ENCODE measurements at regions not wholly inside any gene's neighbourhood (a gene's known extent, or its start where the extent isn't known, plus 50 kb on each side); places are given as distances from the start of the nearest gene placed in this dataset.

DNA sequence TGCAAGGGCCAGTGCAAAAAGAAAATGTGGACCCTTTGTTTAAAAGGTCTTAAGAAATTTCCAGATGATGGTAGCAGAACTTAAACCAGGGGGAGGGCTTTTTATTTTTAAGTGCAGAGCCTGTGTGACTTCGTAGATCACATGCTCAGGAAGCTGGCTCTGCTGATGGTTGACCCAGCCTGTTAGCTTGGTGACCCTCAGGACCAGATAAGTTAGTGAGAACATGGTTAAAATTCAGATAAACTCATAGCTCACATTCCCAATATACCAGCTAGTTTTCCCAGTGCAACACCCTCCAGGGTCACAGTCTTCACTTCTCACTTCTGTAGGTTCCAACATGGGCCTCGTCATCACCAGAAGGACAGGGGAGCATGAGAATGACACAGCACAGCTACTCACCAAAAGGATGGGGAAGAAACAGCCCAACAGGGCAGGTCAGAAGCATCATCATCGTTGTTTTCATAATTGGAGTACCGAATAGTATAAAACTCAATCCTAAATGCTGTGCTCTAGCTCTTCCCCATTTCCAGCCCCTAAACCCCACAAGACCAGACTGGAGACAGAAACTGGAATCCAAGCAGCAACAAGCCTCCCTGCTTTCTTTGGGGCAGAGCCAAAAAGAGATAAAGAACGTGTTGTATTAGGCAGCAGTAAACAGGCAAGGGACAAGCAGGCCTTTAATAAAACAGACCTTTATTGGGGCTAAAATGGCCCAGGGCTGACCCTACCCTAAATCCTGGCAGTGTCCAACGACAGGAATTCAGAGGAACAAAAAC, 102.2 kb upstream of the ANKRD1 start:
- TF ChIP-seq EZH2 (IDR thresholded peaks at IDR 0.05; ENCODE audit: insufficient read depth, poor library complexity, severe bottlenecking) (no peak), EZH2phosphoT487 (IDR thresholded peaks at IDR 0.05; ENCODE audit: insufficient read depth, low read depth) (no peak)
